Hepatocyte (in vitro differentiated cells): ENCODE measurements at regions not wholly inside any gene's neighbourhood (a gene's known extent, or its start where the extent isn't known, plus 50 kb on each side); places are given as distances from the start of the nearest gene placed in this dataset.

Source experiments
- DNase-seq: peaks from one replicate; pipeline ENCODE4 v3.0.0-alpha.2; 2016; ENCODE audit warnings: low spot score
- H2AFZ ChIP-seq: fragments of 200-600 bp; sonication (generic); 2 replicates; pipeline ENCODE4 v1.6.0; 2016; ENCODE audit warnings: antibody characterized with exemption, mild to moderate bottlenecking
- H3K27ac ChIP-seq: fragments of 200-600 bp; sonication (generic); 2 replicates; pipeline ENCODE4 v1.5.1; 2016; ENCODE audit warnings: mild to moderate bottlenecking
- H3K27me3 ChIP-seq: fragments of 200-600 bp; sonication (generic); 2 replicates; pipeline ENCODE4 v1.6.1; 2016
- H3K36me3 ChIP-seq: fragments of 200-600 bp; sonication (generic); replicated peaks from 2 replicates; pipeline ENCODE4 v1.5.1; 2016; ENCODE audit warnings: low read depth; ENCODE audit not compliant: insufficient read depth
- H3K4me1 ChIP-seq: fragments of 200-600 bp; sonication (generic); 2 replicates; pipeline ENCODE4 v1.5.1; 2016; ENCODE audit warnings: mild to moderate bottlenecking, moderate library complexity; ENCODE audit not compliant: insufficient read depth
- H3K4me2 ChIP-seq: fragments of 200-600 bp; sonication (generic); 2 replicates; pipeline ENCODE4 v1.6.0; 2016
- H3K4me3 ChIP-seq: fragments of 200-600 bp; sonication (generic); 2 replicates; pipeline ENCODE4 v1.5.1; 2016; ENCODE audit warnings: mild to moderate bottlenecking
- H3K79me2 ChIP-seq: fragments of 200-600 bp; sonication (generic); 2 replicates; pipeline ENCODE4 v1.6.0; 2017; ENCODE audit warnings: mild to moderate bottlenecking
- H3K9me2 ChIP-seq: fragments of 200-600 bp; sonication (generic); replicated peaks from 2 replicates; pipeline ENCODE4 v1.6.0; 2017; ENCODE audit warnings: mild to moderate bottlenecking; ENCODE audit not compliant: insufficient read depth
- H3K9me3 ChIP-seq: fragments of 200-600 bp; sonication (generic); 2 replicates; pipeline ENCODE4 v1.5.1; 2016; ENCODE audit warnings: low read depth, mild to moderate bottlenecking
- H4K20me1 ChIP-seq: fragments of 200-600 bp; sonication (generic); 2 replicates; pipeline ENCODE4 v1.6.0; 2016; ENCODE audit warnings: mild to moderate bottlenecking; ENCODE audit not compliant: insufficient read depth, poor library complexity, severe bottlenecking
- CTCF ChIP-seq: fragments of 200-600 bp; sonication (generic); IDR thresholded peaks from 2 replicates; pipeline ENCODE4 v1.5.1; 2016; ENCODE audit warnings: antibody characterized with exemption, mild to moderate bottlenecking; ENCODE audit not compliant: poor library complexity
- EZH2 ChIP-seq: fragments of 200-600 bp; sonication (generic); IDR thresholded peaks from 2 replicates; pipeline ENCODE4 v1.6.1; 2016; ENCODE audit warnings: antibody characterized with exemption, mild to moderate bottlenecking, borderline replicate concordance
- EZH2phosphoT487 ChIP-seq: fragments of 200-600 bp; sonication (generic); IDR thresholded peaks from one replicate; pipeline ENCODE4 v1.6.1; 2018; ENCODE audit warnings: antibody characterized with exemption, mild to moderate bottlenecking, low read depth, moderate library complexity; ENCODE audit not compliant: unreplicated experiment, severe bottlenecking
- WGBS: methylation state at CpG from one replicate; pipeline ENCODE4 v1.1.6; 2016; ENCODE audit warnings: low lambda C conversion rate; ENCODE audit errors: missing lambda C conversion rate; 5-methylcytosine and 5-hydroxymethylcytosine counted together

GRCh38 chr2:144233317-144233716, 286.6 kb downstream of the ZEB2 start:
- no peak for DNase-seq
- 85% methylated on average over 2 of the region's 2 CpGs for WGBS

DNA sequence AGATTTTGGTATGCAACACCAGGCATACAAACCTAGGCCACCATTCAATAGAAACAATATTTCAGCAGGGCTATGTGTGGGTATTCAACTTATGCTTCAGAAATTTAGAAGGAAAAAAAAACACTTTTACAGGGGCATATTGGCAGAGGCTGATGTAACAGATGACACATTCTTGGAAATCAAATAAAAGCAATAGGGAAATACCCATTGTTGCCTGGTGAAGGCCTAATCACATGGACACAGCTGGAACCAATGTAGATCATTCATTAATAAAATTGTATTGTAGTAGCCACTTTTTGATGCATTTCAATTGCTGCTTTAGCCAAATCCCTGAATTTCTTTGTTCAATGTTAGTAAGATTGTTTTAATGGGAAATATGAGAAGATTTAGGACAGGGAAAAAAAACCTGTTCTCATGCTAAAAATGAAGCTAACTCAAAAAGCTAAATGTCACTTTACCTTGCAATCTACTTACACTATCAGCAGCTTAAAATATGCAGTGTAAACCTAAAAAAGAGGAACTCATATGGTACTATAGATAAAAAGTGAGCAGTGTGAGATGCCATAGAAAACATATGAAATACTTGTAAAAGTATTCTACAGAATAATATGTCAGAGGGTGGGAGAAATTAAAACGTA, 289.4 kb downstream of the ZEB2 start:
- Histone ChIP-seq H2AFZ (no peak overlapping the region), H3K4me3 (no peak overlapping the region), H3K36me3 (no peaks in the 10 kb centered on the region), H3K9me3 (no peaks in the 10 kb centered on the region), H4K20me1 (no peaks in the 10 kb centered on the region), H3K4me1 (no peaks in the 10 kb centered on the region), H3K9me2 (no peaks in the 10 kb centered on the region), H3K79me2 (no peaks in the 10 kb centered on the region), H3K4me2 (no peak overlapping the region), H3K27me3 (no peaks in the 10 kb centered on the region), H3K27ac (no peak overlapping the region)
- 87% methylated on average over 1 of the region's 1 CpG for WGBS
- TF ChIP-seq CTCF: no peak
- TF ChIP-seq EZH2: no peak
- TF ChIP-seq EZH2phosphoT487: no peak
- no peak for DNase-seq

More at GRCh38 chr2:144233317-144233716, 286.6 kb downstream of the ZEB2 start:
- Histone ChIP-seq H2AFZ (no peak overlapping the region), H3K4me1 (no peaks in the 10 kb centered on the region), H3K4me3 (no peak overlapping the region), H4K20me1 (no peaks in the 10 kb centered on the region), H3K9me3 (no peaks in the 10 kb centered on the region), H3K27me3 (no peaks in the 10 kb centered on the region), H3K4me2 (no peak overlapping the region), H3K79me2 (no peaks in the 10 kb centered on the region), H3K9me2 (no peaks in the 10 kb centered on the region), H3K36me3 (no peaks in the 10 kb centered on the region), H3K27ac (no peak overlapping the region)
- TF ChIP-seq EZH2phosphoT487 (no peak), CTCF (no peak), EZH2 (no peak)

DNA sequence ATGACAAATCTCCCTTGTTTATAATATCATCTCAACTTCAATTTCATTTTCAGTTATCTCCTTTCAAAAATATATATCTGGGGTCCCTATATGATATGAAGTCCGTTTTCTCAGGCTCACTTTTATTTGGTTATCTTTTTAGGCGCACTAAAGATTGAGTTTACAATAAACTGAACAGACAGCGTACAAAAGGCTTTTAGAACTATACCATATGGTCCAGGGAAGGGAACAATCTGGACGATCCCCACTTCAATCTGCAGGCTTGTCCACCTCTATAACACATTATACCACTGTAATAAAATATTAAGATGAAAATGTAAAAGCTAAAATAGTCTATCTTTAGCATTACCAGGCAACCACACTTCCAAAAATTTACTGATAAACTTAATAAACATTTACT, 289.9 kb downstream of the ZEB2 start:
- H3K36me3 ChIP-seq: no peaks in the 10 kb centered on the region
- H3K27ac ChIP-seq: no peak overlapping the region
- H3K9me3 ChIP-seq: no peaks in the 10 kb centered on the region
- no peaks in the 10 kb centered on the region for H3K4me1 ChIP-seq
- TF ChIP-seq CTCF (no peak), EZH2phosphoT487 (no peak), EZH2 (no peak)
- H3K4me3 ChIP-seq: no peak overlapping the region
- H3K4me2 ChIP-seq: no peak overlapping the region
- no peaks in the 10 kb centered on the region for H3K79me2 ChIP-seq
- H3K9me2 ChIP-seq: no peaks in the 10 kb centered on the region
- no peak overlapping the region for H2AFZ ChIP-seq
- no peaks in the 10 kb centered on the region for H3K27me3 ChIP-seq
- WGBS: 76% methylated on average over 4 of the region's 4 CpGs
- H4K20me1 ChIP-seq: no peaks in the 10 kb centered on the region
- DNase-seq: no peak

DNA sequence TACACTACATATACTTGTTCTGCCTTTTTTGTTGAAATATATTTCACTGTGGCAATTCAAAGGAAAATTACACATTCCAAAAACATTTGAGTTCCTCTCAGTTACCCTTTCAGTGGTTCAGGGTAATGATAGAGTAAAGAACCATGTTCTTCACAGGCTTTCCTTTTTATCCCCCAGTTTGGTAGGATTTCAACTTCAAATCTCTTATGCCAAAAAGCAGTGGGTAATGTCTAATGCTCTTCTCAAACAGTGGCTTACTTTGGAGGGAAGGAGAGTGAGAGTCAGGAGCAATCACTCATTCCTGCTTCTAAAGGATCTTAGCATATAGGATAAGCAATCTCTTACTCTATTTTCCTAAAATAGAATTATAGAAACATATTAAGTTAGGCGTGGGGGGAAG, 290.6 kb downstream of the ZEB2 start:
- no peak for DNase-seq
- no peaks in the 10 kb centered on the region for H3K4me1 ChIP-seq
- H4K20me1 ChIP-seq: no peaks in the 10 kb centered on the region
- H3K9me3 ChIP-seq: no peaks in the 10 kb centered on the region
- no peak overlapping the region for H3K27ac ChIP-seq
- no peaks in the 10 kb centered on the region for H3K79me2 ChIP-seq
- no peaks in the 10 kb centered on the region for H3K9me2 ChIP-seq
- H3K27me3 ChIP-seq: no peaks in the 10 kb centered on the region
- H3K36me3 ChIP-seq: no peaks in the 10 kb centered on the region
- TF ChIP-seq EZH2 (no peak), CTCF (no peak), EZH2phosphoT487 (no peak)
- 83% methylated on average over 1 of the region's 1 CpG for WGBS
- H2AFZ ChIP-seq: no peak overlapping the region
- no peak overlapping the region for H3K4me3 ChIP-seq
- no peak overlapping the region for H3K4me2 ChIP-seq
